ENCODE measurements at regions not wholly inside any gene's neighbourhood (a gene's known extent, or its start where the extent isn't known, plus 50 kb on each side); places are given as distances from the start of the nearest gene placed in this dataset.
"Not testable (repeated sequence)": the region's sequence is repeated elsewhere in the genome, so short reads cannot be mapped to it uniquely, and the experiment has no call there.

- not testable (repeated sequence) for DNase-seq (ENCODE audit: low read depth)
Measured at GRCh38 chr4:3961091-3961672, 195.0 kb downstream of the ADRA2C start.

DNA sequence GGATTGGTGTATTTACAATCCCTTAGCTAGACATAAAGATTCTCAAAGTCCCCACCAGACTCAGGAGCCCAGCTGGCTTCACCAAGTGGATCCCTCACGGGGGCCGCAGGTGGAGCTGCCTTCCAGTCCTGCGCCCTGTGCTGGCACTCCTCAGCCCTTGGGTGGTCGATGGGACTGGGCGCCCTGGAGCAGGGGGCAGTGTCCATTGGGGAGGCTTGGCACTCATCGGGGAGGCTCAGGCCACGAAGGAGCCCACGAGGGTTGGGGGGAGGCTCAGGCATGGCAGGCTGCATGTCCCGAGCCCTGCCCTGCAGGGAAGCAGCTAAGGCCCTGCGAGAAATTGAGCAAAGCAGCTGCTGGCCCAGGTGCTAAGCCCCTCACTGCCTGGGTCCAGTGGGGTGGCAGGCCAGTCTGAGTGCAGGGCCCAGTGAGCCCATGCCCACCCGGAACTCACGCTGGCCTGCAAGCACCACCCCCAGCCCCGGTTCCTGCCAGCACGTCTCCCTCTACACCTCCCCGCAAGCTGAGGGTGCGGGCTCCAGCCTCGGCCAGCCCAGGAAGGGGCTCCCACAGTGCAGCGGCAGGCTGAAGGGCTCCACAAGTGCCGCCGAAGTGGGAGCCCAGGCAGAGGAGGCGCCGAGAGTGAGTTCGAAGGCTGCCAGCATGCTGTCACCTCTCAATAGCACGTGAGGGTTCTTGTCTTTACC is 198.5 kb downstream of the ADRA2C start:
- not testable (repeated sequence) for DNase-seq (ENCODE audit: low read depth)

GRCh38 chr4:3967204-3967603 is 201.0 kb downstream of the ADRA2C start:
- DNase-seq (ENCODE audit: low read depth), result not testable (repeated sequence)

DNA sequence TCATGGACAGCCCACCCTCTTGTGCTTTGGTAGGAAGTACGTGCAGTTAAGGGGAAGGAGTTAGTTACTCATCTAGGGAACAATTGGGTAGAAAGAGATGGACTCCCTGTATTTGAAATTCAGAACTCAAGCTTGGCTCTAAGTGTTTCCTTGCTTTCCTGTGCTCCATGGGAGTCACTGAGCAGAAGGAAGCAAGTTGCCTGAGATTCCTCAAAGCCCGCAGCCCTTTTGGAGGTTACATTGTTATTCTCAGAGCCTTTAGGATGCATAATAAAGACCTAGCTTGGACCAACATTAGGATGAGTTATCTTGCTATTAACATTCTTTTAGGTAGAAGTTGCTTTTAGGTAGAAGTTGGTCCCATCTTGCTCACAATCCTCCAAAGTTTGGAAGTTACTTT is 206.4 kb downstream of the ADRA2C start:
- not testable (repeated sequence) for DNase-seq (ENCODE audit: low read depth)

- DNase-seq (ENCODE audit: low read depth), result not testable (repeated sequence)
Measured at GRCh38 chr4:3973581-3974200, 207.5 kb downstream of the ADRA2C start.

DNA sequence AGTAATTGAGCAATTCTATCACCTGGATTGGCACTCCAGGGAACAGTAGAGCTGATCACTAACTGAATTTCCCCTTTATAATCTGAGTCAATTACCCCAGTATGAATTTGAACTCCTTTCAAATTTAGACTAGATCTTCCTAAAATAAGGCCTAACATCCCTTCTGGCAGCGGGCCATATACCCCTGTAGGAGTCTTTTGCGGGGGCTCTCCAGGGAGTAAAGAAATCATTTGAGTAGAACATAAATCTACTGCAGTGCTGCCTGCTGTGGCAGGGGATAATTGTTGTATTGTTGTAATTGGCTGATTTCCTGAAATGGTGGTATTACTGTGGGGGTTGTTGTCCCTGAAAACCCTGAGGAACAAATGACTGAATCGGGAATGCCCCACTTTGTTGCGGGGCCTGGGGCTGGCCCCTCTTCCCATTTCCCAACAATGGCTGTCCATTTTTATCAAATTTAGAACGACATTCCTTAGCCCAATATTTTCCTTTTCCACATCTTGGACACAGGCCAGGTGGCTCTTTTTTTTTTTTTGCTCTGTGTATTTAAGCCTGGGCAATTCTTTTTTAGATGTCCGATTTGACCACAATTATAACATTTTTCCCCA is 217.4 kb downstream of the ADRA2C start:
- DNase-seq (ENCODE audit: low read depth), result not testable (repeated sequence)

- DNase-seq (ENCODE audit: low read depth), result not testable (repeated sequence)
Measured at GRCh38 chr4:3984796-3985195, 218.6 kb downstream of the ADRA2C start.

DNA sequence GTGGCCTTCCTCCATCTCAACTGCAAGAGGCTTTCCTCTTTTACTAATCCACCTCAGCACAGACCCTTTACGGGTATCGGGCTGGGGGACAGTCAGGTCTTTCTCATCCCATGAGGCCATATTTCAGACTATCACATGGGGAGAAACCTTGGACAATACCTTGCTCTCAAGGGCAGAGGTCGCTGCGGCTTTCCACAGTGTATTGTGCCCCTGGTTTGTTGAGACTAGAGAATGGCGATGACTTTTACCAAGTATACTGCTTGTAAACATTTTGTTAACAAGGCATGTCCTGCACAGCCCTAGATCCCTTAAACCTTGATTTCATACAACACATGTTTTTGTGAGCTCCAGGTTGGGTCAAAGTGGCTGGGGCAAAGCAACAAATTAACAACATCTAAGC is 220.2 kb downstream of the ADRA2C start:
- not testable (repeated sequence) for DNase-seq (ENCODE audit: low read depth)

DNA sequence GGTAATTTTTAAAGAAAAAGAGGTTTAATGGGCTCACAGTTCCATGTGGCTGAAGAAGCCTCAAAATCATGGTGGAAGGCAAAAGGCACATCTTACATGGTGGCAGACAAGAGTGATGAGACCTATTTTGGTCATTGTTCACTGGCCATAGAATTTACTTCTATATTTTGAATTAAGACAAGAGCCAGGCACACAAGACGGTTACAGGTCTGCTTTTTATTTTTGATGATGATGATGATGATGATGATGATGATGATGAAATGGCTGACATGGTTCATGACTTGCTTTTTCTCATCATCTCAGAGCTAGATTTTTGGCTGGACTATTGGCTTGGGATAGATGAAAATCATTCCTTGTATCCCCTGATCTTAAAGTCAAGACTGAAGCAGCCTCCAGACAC is 229.3 kb downstream of the OTOP1 start:
- DNase-seq (ENCODE audit: low read depth), result not testable (repeated sequence)

- not testable (repeated sequence) for DNase-seq (ENCODE audit: low read depth)
Measured at GRCh38 chr4:4004036-4004435, 222.7 kb downstream of the OTOP1 start.

DNA sequence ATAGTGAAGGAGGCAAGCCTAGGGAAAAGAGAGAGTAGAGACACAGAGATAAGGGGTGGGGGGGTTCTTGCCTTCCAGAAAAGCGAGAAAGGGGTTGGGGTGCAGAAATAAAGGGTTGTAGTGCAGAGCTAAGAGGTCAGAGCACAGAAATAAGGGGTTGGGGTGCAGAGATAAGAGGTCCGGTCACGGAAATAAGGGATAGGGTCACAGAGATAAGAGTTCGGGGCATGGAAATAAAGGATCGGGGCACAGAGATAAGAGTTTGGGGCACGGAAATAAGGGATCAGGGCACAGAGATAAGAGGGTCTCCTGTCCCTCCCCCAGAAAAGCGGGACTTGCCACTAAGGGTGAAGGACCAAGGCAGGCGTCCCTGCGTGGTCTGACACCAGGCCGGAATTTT is 222.0 kb downstream of the OTOP1 start:
- DNase-seq (ENCODE audit: low read depth), result not testable (repeated sequence)

GRCh38 chr4:4006356-4006755 is 220.4 kb downstream of the OTOP1 start:
- DNase-seq (ENCODE audit: low read depth), result not testable (repeated sequence)

GRCh38 chr4:4019071-4019470 is 207.7 kb downstream of the OTOP1 start:
- not testable (repeated sequence) for DNase-seq (ENCODE audit: low read depth)

- DNase-seq (ENCODE audit: low read depth), result not testable (repeated sequence)
Measured at GRCh38 chr4:4021161-4021560, 205.6 kb downstream of the OTOP1 start.

DNA sequence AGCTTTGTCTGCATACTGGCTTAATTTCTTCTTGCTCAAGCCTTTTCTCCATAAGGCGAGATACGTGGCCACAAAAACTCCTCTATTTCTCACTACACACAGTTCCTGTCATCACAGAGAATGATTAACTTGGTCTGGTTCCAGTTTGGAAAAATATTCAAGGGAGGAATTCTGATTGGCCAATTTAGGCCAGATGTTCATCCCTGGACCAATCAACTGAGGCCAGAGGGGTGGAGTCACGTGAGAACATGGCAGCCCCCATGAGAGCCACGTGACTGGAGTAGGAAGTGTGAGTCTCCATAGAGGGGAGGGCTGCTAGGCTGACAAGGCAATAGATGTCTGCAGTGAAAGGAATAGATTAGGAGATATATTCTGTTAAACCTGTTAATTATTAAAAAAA is 200.0 kb downstream of the OTOP1 start:
- DNase-seq (ENCODE audit: low read depth), result not testable (repeated sequence)

DNA sequence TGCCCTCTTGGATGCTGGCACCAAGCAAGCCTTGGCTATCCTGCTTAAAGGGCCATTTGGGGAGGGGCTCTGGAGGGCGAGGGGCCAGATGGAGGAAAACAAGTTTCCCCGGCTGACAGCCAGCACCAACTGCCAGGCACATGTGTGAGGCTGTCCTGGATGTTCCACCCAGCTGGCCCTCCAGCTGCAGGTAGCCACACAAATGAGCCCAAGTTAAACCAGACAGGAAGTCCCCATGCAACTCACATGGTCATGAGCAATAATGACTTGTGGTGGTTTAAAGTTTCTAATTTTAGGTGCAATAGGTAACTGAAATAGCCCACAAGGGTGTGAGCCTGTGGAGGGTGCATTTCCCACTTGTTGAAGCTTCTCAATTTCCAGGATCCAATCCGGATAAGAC is 198.0 kb downstream of the OTOP1 start:
- not testable (repeated sequence) for DNase-seq (ENCODE audit: low read depth)

GRCh38 chr4:4030509-4030908 is 196.2 kb downstream of the OTOP1 start:
- not testable (repeated sequence) for DNase-seq (ENCODE audit: low read depth)

GRCh38 chr4:4031446-4032135 is 195.1 kb downstream of the OTOP1 start:
- DNase-seq (ENCODE audit: low read depth), result not testable (repeated sequence)

GRCh38 chr4:4032364-4032763 is 194.4 kb downstream of the OTOP1 start:
- DNase-seq (ENCODE audit: low read depth), result not testable (repeated sequence)

GRCh38 chr4:4032801-4033605 is 193.7 kb downstream of the OTOP1 start:
- not testable (repeated sequence) for DNase-seq (ENCODE audit: low read depth)

Measured in stimulated activated CD8-positive, alpha-beta memory T cell treated with anti-CD3 and anti-CD28 coated beads, Interleukin-15, amount 100 ng/mL, for 24 hours (primary cell).